BJ (cell line): ENCODE measurements at regions not wholly inside any gene's neighbourhood (a gene's known extent, or its start where the extent isn't known, plus 50 kb on each side); places are given as distances from the start of the nearest gene placed in this dataset.

ENCODE experiments used
- CTCF ChIA-PET: fragments of 350-600 bp; formaldehyde crosslinking; extraction: SDS; loops from one replicate; lab custom pipeline; 2021; ENCODE audit warnings: antibody characterized with exemption, inconsistent platforms; lab: Yijun Ruan, JAX
- POLR2A ChIA-PET: fragments of 300-600 bp; sonication (Branson Sonifier 250); formaldehyde crosslinking; extraction: SDS; loops from one replicate; lab custom pipeline; 2021; ENCODE audit warnings: antibody characterized with exemption; lab: Charles Lee
- DNase-seq: peaks from one replicate; pipeline ENCODE4 v3.0.0-alpha.2; 2011; ENCODE audit warnings: low read depth
- H3K27me3 ChIP-seq: 2 replicates; pipeline ENCODE4 v1.6.0; 2011; ENCODE audit warnings: low read length; ENCODE audit not compliant: control insufficient read depth, insufficient read depth
- H3K36me3 ChIP-seq: 2 replicates; pipeline ENCODE4 v1.5.1; 2011; ENCODE audit warnings: low read length; ENCODE audit not compliant: control insufficient read depth, insufficient read depth
- H3K4me3 ChIP-seq: 2 replicates; pipeline ENCODE4 v1.5.1; 2011; ENCODE audit warnings: low read depth, mild to moderate bottlenecking, control low read depth, low read length
- TF ChIP-seq, protein P1 (sequence below): IDR thresholded peaks from 2 replicates; pipeline ENCODE4 v1.5.1; 2011; ENCODE audit warnings: low read depth, mild to moderate bottlenecking, control low read depth, inconsistent platforms, low read length, moderate library complexity; ENCODE audit not compliant: insufficient read depth

DNA sequence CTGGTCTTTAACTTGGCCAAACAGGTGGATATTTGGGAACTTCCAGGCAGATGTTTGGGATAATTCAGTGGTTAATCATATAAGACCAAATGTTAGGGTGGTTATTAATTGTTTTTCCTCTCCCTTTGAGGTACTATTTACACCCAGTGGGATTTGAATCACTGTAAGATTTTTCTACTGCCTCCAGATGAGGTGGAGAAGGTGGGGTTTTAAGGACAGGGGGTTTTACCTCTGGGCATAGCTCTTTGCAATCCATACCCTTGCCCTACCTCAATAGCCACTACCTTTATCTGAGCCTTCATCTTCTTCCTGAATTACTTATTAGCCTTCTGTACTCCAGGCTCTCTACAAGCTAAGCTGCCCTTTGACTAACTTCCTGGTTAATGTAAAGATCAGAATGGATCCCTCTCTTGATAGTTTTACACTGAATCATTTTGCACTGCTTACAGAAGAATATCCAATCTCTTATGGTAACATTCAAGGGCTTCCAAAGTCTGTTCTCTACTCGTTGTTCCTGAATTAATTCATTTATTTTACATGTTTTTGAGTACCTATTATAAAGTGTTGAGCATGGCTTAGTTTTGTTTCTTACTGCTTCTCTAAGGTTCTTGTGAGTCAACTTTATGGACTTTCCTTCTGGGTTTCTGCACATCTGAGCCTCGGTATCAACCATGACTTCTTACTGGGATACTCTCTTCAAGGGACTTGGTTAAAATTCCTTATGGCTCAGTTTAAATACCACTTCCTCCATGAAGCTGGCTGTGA, 331.2 kb upstream of the TBL1XR1 start:
- H3K4me3 ChIP-seq = no peak overlapping the region
- CTCF ChIA-PET = interaction anchor here (1.2 kb wide), 1 partner anchor 9 kb away, joined by 4 read pairs; no protein-coding TSS in a partner anchor
- POLR2A ChIA-PET = no interaction called here
- TF ChIP-seq, protein P1, sequence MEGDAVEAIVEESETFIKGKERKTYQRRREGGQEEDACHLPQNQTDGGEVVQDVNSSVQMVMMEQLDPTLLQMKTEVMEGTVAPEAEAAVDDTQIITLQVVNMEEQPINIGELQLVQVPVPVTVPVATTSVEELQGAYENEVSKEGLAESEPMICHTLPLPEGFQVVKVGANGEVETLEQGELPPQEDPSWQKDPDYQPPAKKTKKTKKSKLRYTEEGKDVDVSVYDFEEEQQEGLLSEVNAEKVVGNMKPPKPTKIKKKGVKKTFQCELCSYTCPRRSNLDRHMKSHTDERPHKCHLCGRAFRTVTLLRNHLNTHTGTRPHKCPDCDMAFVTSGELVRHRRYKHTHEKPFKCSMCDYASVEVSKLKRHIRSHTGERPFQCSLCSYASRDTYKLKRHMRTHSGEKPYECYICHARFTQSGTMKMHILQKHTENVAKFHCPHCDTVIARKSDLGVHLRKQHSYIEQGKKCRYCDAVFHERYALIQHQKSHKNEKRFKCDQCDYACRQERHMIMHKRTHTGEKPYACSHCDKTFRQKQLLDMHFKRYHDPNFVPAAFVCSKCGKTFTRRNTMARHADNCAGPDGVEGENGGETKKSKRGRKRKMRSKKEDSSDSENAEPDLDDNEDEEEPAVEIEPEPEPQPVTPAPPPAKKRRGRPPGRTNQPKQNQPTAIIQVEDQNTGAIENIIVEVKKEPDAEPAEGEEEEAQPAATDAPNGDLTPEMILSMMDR = no peak
- no peaks in the 10 kb centered on the region for H3K36me3 ChIP-seq
- no peaks in the 10 kb centered on the region for H3K27me3 ChIP-seq
- no peak for DNase-seq

DNA sequence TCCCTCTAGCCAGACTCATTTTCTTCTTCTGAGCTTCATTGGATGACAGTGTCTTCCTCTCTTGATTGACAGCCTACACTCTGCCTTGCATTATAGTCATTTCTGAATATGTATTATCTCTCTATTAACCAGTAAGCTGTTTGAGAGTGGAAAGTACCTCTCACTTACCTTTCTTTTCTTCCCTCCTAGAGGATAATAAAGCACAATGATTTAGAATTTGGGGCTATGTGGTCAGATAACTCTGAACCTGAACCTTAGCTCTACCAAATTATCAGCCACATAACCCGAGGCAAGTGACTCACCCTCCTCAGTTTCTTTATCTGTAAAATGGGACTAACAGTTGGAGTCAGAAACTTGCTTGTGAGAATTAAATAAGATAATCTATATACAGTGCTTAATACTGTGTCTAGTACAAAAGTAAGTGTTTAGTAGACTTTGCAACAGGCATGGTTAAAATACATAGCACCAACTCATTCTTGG, 331.8 kb upstream of the TBL1XR1 start:
- POLR2A ChIA-PET = no interaction called here
- Histone ChIP-seq H3K27me3 (no peaks in the 10 kb centered on the region), H3K36me3 (no peaks in the 10 kb centered on the region), H3K4me3 (no peak overlapping the region)
- DNase-seq = no peak
- CTCF ChIA-PET = interaction anchor here (1.2 kb wide), 1 partner anchor 9 kb away, joined by 4 read pairs; no protein-coding TSS in a partner anchor
- TF ChIP-seq, protein P1 = no peak

DNA sequence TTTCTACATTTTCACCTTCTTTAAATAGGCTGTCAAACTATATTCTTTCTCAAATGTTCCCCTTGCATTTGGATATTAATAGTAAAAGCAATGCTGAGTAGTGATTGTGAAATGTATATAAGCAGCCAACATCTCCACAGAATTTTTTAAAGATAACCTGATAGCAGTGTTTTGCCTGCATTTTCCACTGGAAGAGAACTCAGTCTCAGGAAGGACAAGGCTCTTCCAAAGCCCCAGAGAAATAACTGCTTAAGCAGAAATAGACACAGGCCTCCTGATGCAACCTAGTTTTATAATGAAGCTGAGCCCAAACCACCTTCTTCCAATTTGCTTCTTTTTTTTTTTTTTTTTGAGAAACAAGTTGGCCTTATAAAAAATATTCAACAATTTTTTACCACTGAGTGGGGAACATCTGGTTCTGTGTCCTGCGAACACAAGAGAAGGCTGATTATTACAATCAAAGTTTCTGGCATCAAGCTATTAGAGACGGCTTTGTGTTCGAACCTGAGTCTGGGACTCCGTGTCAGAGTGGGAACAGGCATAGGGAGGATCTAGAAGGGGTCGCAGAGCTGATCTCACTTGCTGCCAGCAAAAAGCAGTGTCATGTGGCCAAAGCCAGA, 332.5 kb upstream of the TBL1XR1 start:
- H3K4me3 ChIP-seq = no peak overlapping the region
- ChIA-PET POLR2A (no interaction called here), CTCF (no interaction called here)
- no peak for DNase-seq
- TF ChIP-seq, protein P1 = no peak
- H3K27me3 ChIP-seq = no peaks in the 10 kb centered on the region
- H3K36me3 ChIP-seq = no peaks in the 10 kb centered on the region

DNA sequence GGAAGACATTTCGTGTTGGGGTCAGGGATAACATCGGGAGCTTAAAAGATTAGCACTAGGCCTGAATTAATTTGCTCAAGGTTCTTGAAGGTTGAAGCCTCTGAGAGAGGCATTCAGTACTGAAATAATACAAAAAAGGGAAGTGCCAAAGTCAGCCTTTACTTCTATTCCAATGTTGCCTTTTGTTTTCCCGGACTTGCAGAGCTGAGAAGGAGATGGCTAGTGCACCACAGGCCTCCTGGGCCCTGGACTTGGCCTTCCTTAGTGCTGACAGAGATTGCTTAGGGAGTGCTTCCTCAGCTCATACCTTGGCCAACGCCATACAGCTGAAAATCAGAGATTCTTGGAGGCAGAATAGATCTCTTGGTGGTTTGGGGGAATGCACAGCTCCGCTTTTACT, 333.6 kb upstream of the TBL1XR1 start:
- H3K27me3 ChIP-seq = no peaks in the 10 kb centered on the region
- no peak overlapping the region for H3K4me3 ChIP-seq
- TF ChIP-seq, protein P1 = no peak
- POLR2A ChIA-PET = no interaction called here
- CTCF ChIA-PET = no interaction called here
- H3K36me3 ChIP-seq = no peaks in the 10 kb centered on the region
- no peak for DNase-seq

DNA sequence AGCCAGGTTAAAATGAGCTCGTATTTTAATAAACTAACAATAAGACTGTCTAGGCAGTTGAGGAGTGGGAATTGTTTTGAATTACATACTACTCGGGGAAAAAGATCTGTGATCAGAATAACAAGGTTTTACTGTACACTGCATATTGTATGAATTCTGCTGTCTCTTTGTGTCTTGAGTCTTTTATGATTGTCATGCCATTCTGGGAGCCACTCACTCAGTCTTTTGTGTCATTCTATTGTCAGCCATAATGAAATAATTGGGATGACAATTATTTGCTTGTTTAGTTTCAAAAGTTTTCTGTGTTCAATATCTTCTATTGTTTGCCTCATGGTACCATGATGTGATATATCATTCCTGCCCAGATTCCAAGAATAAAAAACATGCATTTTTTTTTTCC, 339.6 kb upstream of the TBL1XR1 start:
- no peak for DNase-seq
- Histone ChIP-seq H3K27me3 (no peaks in the 10 kb centered on the region), H3K4me3 (no peak overlapping the region), H3K36me3 (no peaks in the 10 kb centered on the region)
- ChIA-PET POLR2A (no interaction called here), CTCF (interaction anchor here (1.2 kb wide), 1 partner anchor 8 kb away, joined by 4 read pairs; no protein-coding TSS in a partner anchor)
- TF ChIP-seq, protein P1 = no peak
